Ishikawa (cell line): ENCODE measurements at regions not wholly inside any gene's neighbourhood (a gene's known extent, or its start where the extent isn't known, plus 50 kb on each side); places are given as distances from the start of the nearest gene placed in this dataset.

Source experiments
- NFIC ChIP-seq: IDR thresholded peaks from 2 replicates; pipeline ENCODE4 v1.6.1; 2012
- TAF1 ChIP-seq: IDR thresholded peaks from 2 replicates; pipeline ENCODE4 v1.6.1; 2012; ENCODE audit warnings: low read depth, mild to moderate bottlenecking

DNA sequence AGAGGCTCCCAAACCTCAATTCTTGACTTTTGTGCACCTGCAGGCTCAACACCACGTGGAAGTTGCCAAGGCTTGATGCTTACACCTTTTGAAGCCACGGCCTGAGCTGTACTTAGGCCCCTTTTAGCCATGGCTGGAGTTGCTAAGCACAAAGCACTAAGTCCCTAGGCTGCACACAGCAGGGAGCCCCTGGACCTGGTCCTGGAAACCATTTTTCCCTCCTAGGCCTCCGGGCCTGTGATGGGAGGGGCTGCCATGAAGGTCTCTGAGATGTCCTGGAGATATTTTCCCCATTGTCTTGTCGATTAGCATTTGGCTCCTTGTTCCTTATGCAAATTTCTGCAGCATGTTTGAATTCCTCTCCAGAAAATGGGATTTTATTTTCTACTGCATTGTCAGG, 247.1 kb upstream of the ARPP21 start:
- TF ChIP-seq NFIC = no peak
- no peak for TF ChIP-seq TAF1
